NB4 (cell line): ENCODE measurements at regions not wholly inside any gene's neighbourhood (a gene's known extent, or its start where the extent isn't known, plus 50 kb on each side); places are given as distances from the start of the nearest gene placed in this dataset.

ENCODE experiments used
- DNase-seq: peaks from one replicate; pipeline ENCODE4 v3.0.0; 2010; ENCODE audit warnings: low read depth
- H3K4me3 ChIP-seq: one replicate; pipeline ENCODE4 v1.5.1; 2011; ENCODE audit warnings: mild to moderate bottlenecking, low read depth, low read length, moderate library complexity
- MAX ChIP-seq: IDR thresholded peaks from 2 replicates; pipeline ENCODE4 v1.6.1; 2011; ENCODE audit warnings: low read depth, low read length
- MYC ChIP-seq: IDR thresholded peaks from 2 replicates; pipeline ENCODE4 v1.6.1; 2011; ENCODE audit warnings: low read depth, low read length
- POLR2A ChIP-seq: IDR thresholded peaks from 2 replicates; pipeline ENCODE4 v1.6.1; 2011; ENCODE audit warnings: mild to moderate bottlenecking; ENCODE audit not compliant: insufficient read length; ENCODE audit errors: extremely low read depth
- TF ChIP-seq, protein P1 (sequence below): IDR thresholded peaks from one replicate; pipeline ENCODE4 v1.5.1; 2012; ENCODE audit warnings: low read depth, low read length

- TF ChIP-seq POLR2A = no peak
- TF ChIP-seq MYC = no peak
- TF ChIP-seq MAX = no peak
- TF ChIP-seq, protein P1, sequence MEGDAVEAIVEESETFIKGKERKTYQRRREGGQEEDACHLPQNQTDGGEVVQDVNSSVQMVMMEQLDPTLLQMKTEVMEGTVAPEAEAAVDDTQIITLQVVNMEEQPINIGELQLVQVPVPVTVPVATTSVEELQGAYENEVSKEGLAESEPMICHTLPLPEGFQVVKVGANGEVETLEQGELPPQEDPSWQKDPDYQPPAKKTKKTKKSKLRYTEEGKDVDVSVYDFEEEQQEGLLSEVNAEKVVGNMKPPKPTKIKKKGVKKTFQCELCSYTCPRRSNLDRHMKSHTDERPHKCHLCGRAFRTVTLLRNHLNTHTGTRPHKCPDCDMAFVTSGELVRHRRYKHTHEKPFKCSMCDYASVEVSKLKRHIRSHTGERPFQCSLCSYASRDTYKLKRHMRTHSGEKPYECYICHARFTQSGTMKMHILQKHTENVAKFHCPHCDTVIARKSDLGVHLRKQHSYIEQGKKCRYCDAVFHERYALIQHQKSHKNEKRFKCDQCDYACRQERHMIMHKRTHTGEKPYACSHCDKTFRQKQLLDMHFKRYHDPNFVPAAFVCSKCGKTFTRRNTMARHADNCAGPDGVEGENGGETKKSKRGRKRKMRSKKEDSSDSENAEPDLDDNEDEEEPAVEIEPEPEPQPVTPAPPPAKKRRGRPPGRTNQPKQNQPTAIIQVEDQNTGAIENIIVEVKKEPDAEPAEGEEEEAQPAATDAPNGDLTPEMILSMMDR = no peak
- no peak for DNase-seq
- H3K4me3 ChIP-seq = no peak overlapping the region
These were observed 122.9 kb upstream of the GATA6 start for GRCh38 chr18:22046473-22046872.

GRCh38 chr18:22047485-22047884, 121.9 kb upstream of the GATA6 start:
- DNase-seq = no peak
- H3K4me3 ChIP-seq = no peak overlapping the region
- no peak for TF ChIP-seq POLR2A
- TF ChIP-seq MAX = no peak
- TF ChIP-seq, protein P1 = no peak
- TF ChIP-seq MYC = no peak

- TF ChIP-seq, protein P1 = no peak
- TF ChIP-seq MYC (no peak), POLR2A (no peak), MAX (no peak)
- no peak for DNase-seq
- H3K4me3 ChIP-seq = no peak overlapping the region
These were observed 121.2 kb upstream of the GATA6 start for GRCh38 chr18:22048221-22048620.

DNA sequence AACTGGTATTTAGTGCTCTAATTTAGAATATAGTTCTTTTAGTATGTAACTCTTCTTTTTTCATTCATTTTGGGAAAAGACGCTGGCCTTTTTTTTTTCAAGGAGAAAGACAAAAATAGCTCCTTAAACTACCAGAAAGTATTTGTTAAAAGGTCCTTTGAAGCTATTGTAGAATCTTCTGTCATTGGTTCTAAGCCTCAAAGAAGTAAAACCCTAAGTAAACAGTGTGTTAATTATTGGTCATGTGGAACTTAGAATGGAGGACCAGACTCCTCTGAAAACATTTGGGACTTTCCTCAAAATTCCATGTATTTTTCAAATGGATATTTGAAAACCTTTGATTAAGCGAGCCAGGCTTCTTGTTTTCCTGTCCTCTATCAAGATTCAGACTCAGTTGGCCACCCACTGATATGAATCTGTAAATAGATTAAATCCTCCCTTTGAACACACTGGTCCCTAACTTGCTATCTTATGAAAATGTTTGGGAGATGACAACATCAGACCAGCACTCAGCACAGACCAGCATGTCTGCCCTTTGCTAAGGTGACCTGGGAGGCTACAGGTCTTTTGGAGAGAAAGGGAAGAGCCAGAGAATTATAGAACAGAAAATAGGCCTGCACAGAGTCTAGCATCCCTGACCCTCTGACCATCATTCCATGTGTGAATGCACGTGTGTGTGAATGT, 120.3 kb upstream of the GATA6 start:
- no peak for DNase-seq
- TF ChIP-seq MAX = no peak
- TF ChIP-seq POLR2A = no peak
- no peak for TF ChIP-seq MYC
- TF ChIP-seq, protein P1 = no peak
- no peak overlapping the region for H3K4me3 ChIP-seq

GRCh38 chr18:22052405-22053105, 116.8 kb upstream of the GATA6 start:
- no peak overlapping the region for H3K4me3 ChIP-seq
- no peak for TF ChIP-seq POLR2A
- TF ChIP-seq MYC = no peak
- TF ChIP-seq, protein P1 = no peak
- TF ChIP-seq MAX = no peak
- no peak for DNase-seq
